ENCODE measurements at regions not wholly inside any gene's neighbourhood (a gene's known extent, or its start where the extent isn't known, plus 50 kb on each side); places are given as distances from the start of the nearest gene placed in this dataset.

GRCh38 chr6:50524341-50524740, 189.0 kb upstream of the TFAP2D start:
- Mint-ChIP-seq H3K27ac (no peak overlapping the region), H3K4me3 (no peak overlapping the region), H3K9me3 (no peaks in the 10 kb centered on the region), H3K27me3 (no peaks in the 10 kb centered on the region), H3K4me1 (ENCODE audit: unreplicated experiment) (peaks cover 4% of the 10 kb centered on the region), H3K36me3 (no peaks in the 10 kb centered on the region)
- no peak for DNase-seq (ENCODE audit: extremely low spot score, unreplicated experiment)
- no peak for TF ChIP-seq CTCF (conservative IDR thresholded peaks at IDR 0.05)

DNA sequence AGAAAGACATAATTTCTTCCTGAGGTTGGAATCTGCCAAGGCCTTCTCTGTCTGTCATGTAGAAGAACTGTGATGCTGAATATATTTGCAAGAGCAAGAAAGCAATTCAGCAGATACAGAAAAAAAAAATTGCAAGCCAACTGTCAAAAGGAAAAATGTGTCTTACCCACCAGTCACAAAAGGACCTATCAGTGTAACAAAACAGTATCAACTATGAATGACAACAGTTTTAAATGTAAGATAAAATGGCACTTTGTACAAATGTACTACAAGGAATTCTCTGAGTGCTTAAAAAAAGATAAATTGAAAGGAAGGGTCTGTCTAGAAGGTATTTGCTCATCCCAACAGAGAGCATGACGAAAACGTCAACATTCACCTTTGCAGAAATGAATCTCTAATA, 185.3 kb upstream of the TFAP2D start:
- no peak for DNase-seq (ENCODE audit: extremely low spot score, unreplicated experiment)
- H3K27me3 Mint-ChIP-seq: no peaks in the 10 kb centered on the region
- peaks cover 7% of the 10 kb centered on the region for H3K4me1 Mint-ChIP-seq (ENCODE audit: unreplicated experiment)
- no peak overlapping the region for H3K4me3 Mint-ChIP-seq
- no peak overlapping the region for H3K27ac Mint-ChIP-seq
- H3K9me3 Mint-ChIP-seq: no peaks in the 10 kb centered on the region
- H3K36me3 Mint-ChIP-seq: no peaks in the 10 kb centered on the region
- TF ChIP-seq CTCF (conservative IDR thresholded peaks at IDR 0.05): no peak

- Mint-ChIP-seq H3K36me3 (no peaks in the 10 kb centered on the region), H3K27me3 (peaks cover 3% of the 10 kb centered on the region), H3K4me3 (no peak overlapping the region), H3K27ac (no peak overlapping the region), H3K4me1 (ENCODE audit: unreplicated experiment) (no peaks in the 10 kb centered on the region), H3K9me3 (no peaks in the 10 kb centered on the region)
- DNase-seq (ENCODE audit: extremely low spot score, unreplicated experiment): no peak
- no peak for TF ChIP-seq CTCF (conservative IDR thresholded peaks at IDR 0.05)
These were observed 173.9 kb upstream of the TFAP2D start for GRCh38 chr6:50539447-50539846.

DNA sequence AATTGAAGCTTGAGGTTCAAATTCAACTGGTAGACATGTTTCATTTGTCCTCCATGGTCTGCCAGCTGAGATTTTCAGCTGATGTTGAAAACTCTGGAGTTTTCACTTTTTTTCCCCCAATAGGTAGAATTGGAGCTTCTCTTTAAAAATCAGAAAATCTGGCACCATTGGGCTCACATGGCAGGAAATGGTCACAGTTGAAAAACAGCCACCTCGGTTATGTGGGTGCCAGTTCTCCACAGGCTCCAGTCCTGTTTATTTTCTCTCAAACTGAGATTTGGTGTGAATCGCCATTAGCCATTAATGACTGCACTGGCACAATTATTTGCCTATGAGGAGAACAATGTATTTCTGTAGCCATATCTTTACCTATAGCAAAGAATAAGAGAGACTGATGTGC, 171.4 kb upstream of the TFAP2D start:
- no peaks in the 10 kb centered on the region for H3K36me3 Mint-ChIP-seq
- H3K4me1 Mint-ChIP-seq (ENCODE audit: unreplicated experiment): no peaks in the 10 kb centered on the region
- H3K27me3 Mint-ChIP-seq: peaks cover 3% of the 10 kb centered on the region
- no peak for TF ChIP-seq CTCF (conservative IDR thresholded peaks at IDR 0.05)
- no peak for DNase-seq (ENCODE audit: extremely low spot score, unreplicated experiment)
- no peak overlapping the region for H3K27ac Mint-ChIP-seq
- no peak overlapping the region for H3K4me3 Mint-ChIP-seq
- no peaks in the 10 kb centered on the region for H3K9me3 Mint-ChIP-seq

- no peaks in the 10 kb centered on the region for H3K36me3 Mint-ChIP-seq
- H3K27me3 Mint-ChIP-seq: peaks cover 3% of the 10 kb centered on the region
- no peak for DNase-seq (ENCODE audit: extremely low spot score, unreplicated experiment)
- H3K4me1 Mint-ChIP-seq (ENCODE audit: unreplicated experiment): no peaks in the 10 kb centered on the region
- H3K9me3 Mint-ChIP-seq: no peaks in the 10 kb centered on the region
- H3K4me3 Mint-ChIP-seq: no peak overlapping the region
- no peak overlapping the region for H3K27ac Mint-ChIP-seq
- TF ChIP-seq CTCF (conservative IDR thresholded peaks at IDR 0.05): no peak
These were observed 169.7 kb upstream of the TFAP2D start for GRCh38 chr6:50543666-50544065.

DNA sequence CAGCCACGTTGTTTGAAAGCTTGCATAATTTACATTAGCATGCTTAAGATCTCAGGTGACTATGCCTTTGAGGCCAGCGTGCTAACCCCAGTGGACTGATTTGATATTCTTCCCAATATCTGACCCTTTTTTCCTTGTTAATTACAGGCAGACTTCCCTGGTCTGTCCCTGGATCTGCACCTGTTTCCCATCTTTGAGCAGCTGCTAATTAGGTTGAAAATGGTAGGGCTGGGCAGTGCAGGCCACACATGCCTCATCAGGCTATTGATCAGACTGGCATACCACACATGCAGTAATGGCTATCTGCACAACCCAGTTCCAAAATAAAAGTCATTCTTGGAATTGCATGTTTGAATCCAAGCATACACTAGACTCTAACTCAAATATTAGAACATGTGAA, 164.3 kb upstream of the TFAP2D start:
- H3K36me3 Mint-ChIP-seq: no peaks in the 10 kb centered on the region
- H3K27ac Mint-ChIP-seq: no peak overlapping the region
- H3K27me3 Mint-ChIP-seq: no peaks in the 10 kb centered on the region
- no peaks in the 10 kb centered on the region for H3K4me1 Mint-ChIP-seq (ENCODE audit: unreplicated experiment)
- no peak for DNase-seq (ENCODE audit: extremely low spot score, unreplicated experiment)
- no peak for TF ChIP-seq CTCF (conservative IDR thresholded peaks at IDR 0.05)
- H3K9me3 Mint-ChIP-seq: no peaks in the 10 kb centered on the region
- no peak overlapping the region for H3K4me3 Mint-ChIP-seq

All from type B pancreatic cell (in vitro differentiated cells).